GM13976 (cell line): ENCODE measurements at regions not wholly inside any gene's neighbourhood (a gene's known extent, or its start where the extent isn't known, plus 50 kb on each side); places are given as distances from the start of the nearest gene placed in this dataset.
"Not testable (repeated sequence)": the region's sequence is repeated elsewhere in the genome, so short reads cannot be mapped to it uniquely, and the experiment has no call there.

ENCODE experiments used
- DNase-seq: peaks from one replicate; pipeline ENCODE4 v3.0.0; 2012; ENCODE audit warnings: low spot score
- in situ Hi-C: fragments of 300-500 bp; cut with MboI; formaldehyde crosslinking; loops from one replicate; pipeline ENCODE4 v1.12.0; 2022; ENCODE audit warnings: low sequenced_read_pairs, mixed read lengths, inconsistent platforms; ENCODE audit not compliant: unreplicated experiment
- TF ChIP-seq, protein P1 (sequence below): IDR thresholded peaks from 2 replicates; pipeline ENCODE4 v1.5.1; 2012; ENCODE audit warnings: borderline replicate concordance, mild to moderate bottlenecking; ENCODE audit not compliant: insufficient read depth; ENCODE audit errors: extremely low read depth, missing control alignments, control extremely low read depth

DNA sequence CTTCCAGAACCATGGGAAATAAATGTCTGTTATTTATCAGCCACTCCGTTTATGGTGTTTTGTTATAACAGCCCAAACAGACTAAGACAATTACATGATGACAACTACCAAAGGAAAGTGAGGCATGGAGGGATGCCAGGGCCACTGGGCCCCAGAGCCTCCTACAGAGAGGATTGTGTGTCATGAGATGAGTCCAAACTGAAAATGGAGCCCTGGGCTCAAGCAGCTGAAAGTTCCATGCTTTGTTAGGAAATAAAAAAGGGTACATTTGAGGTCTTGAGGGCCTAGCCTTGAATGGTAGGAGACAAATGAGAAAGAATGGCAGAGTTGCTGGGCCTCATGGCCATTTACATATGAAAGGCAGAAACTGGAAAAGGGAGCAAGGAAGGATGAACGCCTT lies 586.5 kb downstream of the CETN3 start:
- in situ Hi-C loops, result no loop called here
- DNase-seq, result no peak
- TF ChIP-seq, protein P1, sequence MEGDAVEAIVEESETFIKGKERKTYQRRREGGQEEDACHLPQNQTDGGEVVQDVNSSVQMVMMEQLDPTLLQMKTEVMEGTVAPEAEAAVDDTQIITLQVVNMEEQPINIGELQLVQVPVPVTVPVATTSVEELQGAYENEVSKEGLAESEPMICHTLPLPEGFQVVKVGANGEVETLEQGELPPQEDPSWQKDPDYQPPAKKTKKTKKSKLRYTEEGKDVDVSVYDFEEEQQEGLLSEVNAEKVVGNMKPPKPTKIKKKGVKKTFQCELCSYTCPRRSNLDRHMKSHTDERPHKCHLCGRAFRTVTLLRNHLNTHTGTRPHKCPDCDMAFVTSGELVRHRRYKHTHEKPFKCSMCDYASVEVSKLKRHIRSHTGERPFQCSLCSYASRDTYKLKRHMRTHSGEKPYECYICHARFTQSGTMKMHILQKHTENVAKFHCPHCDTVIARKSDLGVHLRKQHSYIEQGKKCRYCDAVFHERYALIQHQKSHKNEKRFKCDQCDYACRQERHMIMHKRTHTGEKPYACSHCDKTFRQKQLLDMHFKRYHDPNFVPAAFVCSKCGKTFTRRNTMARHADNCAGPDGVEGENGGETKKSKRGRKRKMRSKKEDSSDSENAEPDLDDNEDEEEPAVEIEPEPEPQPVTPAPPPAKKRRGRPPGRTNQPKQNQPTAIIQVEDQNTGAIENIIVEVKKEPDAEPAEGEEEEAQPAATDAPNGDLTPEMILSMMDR, result no peak

DNA sequence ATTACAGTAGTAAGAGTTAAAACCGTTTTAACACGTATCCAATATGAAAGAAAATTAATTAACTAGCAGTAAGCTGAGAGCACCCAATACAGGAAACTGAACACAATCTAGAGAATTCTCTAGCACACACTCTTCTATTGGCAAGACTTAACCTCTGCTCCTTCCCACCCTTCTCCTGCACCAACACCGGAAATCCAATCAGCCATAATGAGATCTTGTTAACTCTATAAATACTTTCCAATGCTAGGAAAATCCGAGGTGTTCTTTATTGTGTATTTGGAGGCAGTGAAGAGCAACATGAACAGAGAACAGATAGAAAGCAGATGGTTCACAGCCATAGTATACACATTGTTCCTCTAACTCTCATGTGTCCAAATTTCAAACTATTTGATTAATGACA lies 591.7 kb downstream of the CETN3 start:
- no peak for DNase-seq
- TF ChIP-seq, protein P1, result no peak
- in situ Hi-C loops, result no loop called here

GRCh38 chr5:89816038-89816437 lies 593.5 kb downstream of the CETN3 start:
- no peak for DNase-seq

GRCh38 chr5:89800735-89801134 lies 608.8 kb downstream of the CETN3 start:
- DNase-seq, in situ Hi-C loops: not testable (repeated sequence)

More at GRCh38 chr5:89816038-89816437, 593.5 kb downstream of the CETN3 start:
- TF ChIP-seq, protein P1, result no peak
- in situ Hi-C loops, result no loop called here

GRCh38 chr5:89794504-89794903 lies 615.1 kb downstream of the CETN3 start:
- in situ Hi-C loops, result not testable (repeated sequence)

DNA sequence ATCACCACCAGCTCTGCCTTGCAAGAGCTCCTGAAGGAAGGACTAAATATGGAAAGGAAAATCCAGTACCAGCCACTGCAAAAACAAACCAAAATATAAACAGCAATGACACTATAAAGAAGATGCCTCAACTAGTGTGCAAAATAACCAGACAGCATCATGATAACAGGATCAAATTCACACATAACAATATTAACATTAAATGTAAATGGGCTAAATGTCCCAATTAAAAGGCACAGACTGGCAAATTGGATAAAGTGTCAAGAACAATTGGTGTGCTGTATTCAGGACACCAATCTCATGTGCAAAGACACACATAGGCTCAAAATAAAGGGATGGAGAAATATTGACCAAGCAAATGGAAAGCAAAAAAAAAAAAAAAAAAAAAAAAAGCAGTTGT lies 629.8 kb downstream of the CETN3 start:
- DNase-seq, result not testable (repeated sequence)

More at GRCh38 chr5:89794504-89794903, 615.1 kb downstream of the CETN3 start:
- DNase-seq, result not testable (repeated sequence)

DNA sequence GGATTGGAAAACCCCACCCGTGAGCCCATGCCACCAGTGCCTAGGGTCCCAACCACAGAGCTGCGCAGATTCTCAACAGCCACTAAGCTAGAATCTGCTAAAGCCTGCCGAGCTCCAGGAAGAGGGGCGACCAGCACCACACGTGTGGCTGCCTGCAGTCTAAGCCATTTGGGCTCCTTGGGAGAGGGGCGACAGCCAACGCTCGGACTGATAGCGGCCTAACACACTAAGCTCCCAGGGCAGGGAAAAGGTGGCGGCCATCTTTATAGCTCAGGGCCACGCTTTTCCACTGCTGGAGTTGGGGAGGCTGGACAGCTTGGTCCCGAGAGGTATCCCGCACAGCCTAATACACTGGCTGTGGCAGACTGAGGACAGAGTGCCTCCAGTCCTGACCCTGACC lies 631.8 kb downstream of the CETN3 start:
- DNase-seq, result no peak
- TF ChIP-seq, protein P1, result no peak
- in situ Hi-C loops, result no loop called here

More for the DNA sequence above, 629.8 kb downstream of the CETN3 start:
- in situ Hi-C loops, result not testable (repeated sequence)

DNA sequence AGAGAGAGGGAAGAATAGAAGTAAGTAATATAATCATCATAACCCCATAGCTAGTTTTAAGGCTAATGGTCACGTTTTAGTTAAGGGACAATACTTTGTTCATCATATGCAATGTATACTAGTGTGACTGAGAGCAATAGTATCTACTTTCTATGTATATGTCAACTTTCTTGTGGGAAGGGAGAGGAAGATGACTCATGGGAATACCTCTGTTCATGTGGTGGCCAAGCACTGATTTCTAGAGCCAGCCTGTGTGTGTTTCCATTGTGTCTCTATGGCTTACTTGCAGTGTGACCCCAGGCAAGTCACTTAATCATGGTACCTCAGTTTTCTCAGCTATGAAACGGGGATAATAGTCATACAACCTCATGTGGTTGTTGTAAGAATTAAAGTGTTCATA lies 639.6 kb downstream of the CETN3 start:
- TF ChIP-seq, protein P1, result no peak
- in situ Hi-C loops, result no loop called here
- DNase-seq, result no peak
